DND-41 (cell line): ENCODE measurements at regions not wholly inside any gene's neighbourhood (a gene's known extent, or its start where the extent isn't known, plus 50 kb on each side); places are given as distances from the start of the nearest gene placed in this dataset.

Experiments
- ATAC-seq: fragments of 200-7000 bp; cut with Tn5 transposase; 3 replicates; pipeline ENCODE4 v1.9.1; 2021; ENCODE audit warnings: low read depth; ENCODE audit not compliant: insufficient read depth
- DNase-seq: peaks from one replicate; pipeline ENCODE4 v3.0.0-alpha.2; 2020
- H2AFZ ChIP-seq: 2 replicates; pipeline ENCODE4 v1.6.0; 2012; ENCODE audit warnings: low read depth, low read length
- H3K27ac ChIP-seq: 2 replicates; pipeline ENCODE4 v1.5.1; 2012; ENCODE audit warnings: low read length, inconsistent platforms
- H3K27me3 ChIP-seq: fragments of 200-600 bp; sonication (generic); 2 replicates; pipeline ENCODE4 v1.6.0; 2012; ENCODE audit warnings: low read length, mild to moderate bottlenecking, inconsistent platforms; ENCODE audit not compliant: insufficient read depth, poor library complexity
- H3K36me3 ChIP-seq: 2 replicates; pipeline ENCODE4 v1.5.1; 2012; ENCODE audit warnings: low read length, inconsistent platforms; ENCODE audit not compliant: insufficient read depth
- H3K4me1 ChIP-seq: 2 replicates; pipeline ENCODE4 v1.5.1; 2012; ENCODE audit warnings: mild to moderate bottlenecking, low read length; ENCODE audit not compliant: insufficient read depth
- H3K4me2 ChIP-seq: 2 replicates; pipeline ENCODE4 v1.6.0; 2012; ENCODE audit warnings: mild to moderate bottlenecking, moderate library complexity, low read length, inconsistent platforms; ENCODE audit not compliant: insufficient read depth
- H3K4me3 ChIP-seq, 2 experiments: fragments of 200-600 bp in 1 of 2; shearing (Covaris generic) in 1 of 2; 2 replicates each; pipeline ENCODE4 v1.5.1; 2012 to 2016; ENCODE audit warnings: inconsistent platforms in 2 of 2, low read length in 2 of 2, mild to moderate bottlenecking in 2 of 2, low read depth in 1 of 2, moderate library complexity in 1 of 2
- H3K79me2 ChIP-seq: 2 replicates; pipeline ENCODE4 v1.6.0; 2012; ENCODE audit warnings: low read length, inconsistent platforms; ENCODE audit not compliant: insufficient read depth
- H3K9ac ChIP-seq: 2 replicates; pipeline ENCODE4 v1.6.0; 2012; ENCODE audit warnings: low read depth, mild to moderate bottlenecking, inconsistent platforms, low read length, moderate library complexity
- H3K9me3 ChIP-seq: 2 replicates; pipeline ENCODE4 v1.5.1; 2012; ENCODE audit warnings: low read length, moderate library complexity, mild to moderate bottlenecking, inconsistent platforms; ENCODE audit not compliant: insufficient read depth, severe bottlenecking
- H4K20me1 ChIP-seq: 2 replicates; pipeline ENCODE4 v1.6.0; 2012; ENCODE audit warnings: low read length; ENCODE audit not compliant: insufficient read depth
- EZH2 ChIP-seq: IDR thresholded peaks from 3 replicates; pipeline ENCODE4 v1.6.1; 2012; ENCODE audit warnings: borderline replicate concordance, low read depth, mild to moderate bottlenecking, moderate library complexity, low read length, inconsistent platforms; ENCODE audit not compliant: severe bottlenecking
- TF ChIP-seq, protein P1 (sequence below): IDR thresholded peaks from 2 replicates; pipeline ENCODE4 v1.5.1; 2012; ENCODE audit warnings: borderline replicate concordance, low read length, moderate library complexity, mild to moderate bottlenecking; ENCODE audit not compliant: poor library complexity, severe bottlenecking; ENCODE audit errors: extremely low read depth

DNA sequence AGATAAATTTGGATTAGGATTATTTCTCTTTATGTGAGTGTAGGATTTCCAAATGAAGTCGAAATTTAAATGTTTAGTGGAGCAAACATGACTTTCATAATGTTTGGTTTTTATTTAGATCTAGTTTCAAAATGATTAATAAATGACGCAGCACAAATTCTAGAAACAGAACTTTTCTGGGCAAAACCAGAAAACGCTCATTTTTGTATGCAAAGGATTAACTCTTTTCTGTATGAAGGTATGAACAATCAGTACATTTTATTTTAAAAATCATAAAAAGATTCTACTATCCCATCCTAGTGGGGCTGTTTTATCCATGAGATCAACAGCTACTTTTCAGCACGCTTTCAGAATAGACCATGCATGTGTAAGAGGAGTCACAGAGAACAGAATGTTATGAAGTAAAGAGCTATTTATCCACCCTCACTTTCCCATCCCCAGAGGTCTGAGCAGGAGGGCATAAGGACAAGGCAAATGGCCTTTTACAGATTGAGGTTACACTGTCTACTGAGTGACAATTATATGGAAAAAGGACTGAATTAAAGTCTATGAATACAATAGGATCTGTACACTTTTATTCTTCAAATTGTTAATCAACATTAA, 270.8 kb downstream of the ZEB2 start:
- TF ChIP-seq, protein P1, sequence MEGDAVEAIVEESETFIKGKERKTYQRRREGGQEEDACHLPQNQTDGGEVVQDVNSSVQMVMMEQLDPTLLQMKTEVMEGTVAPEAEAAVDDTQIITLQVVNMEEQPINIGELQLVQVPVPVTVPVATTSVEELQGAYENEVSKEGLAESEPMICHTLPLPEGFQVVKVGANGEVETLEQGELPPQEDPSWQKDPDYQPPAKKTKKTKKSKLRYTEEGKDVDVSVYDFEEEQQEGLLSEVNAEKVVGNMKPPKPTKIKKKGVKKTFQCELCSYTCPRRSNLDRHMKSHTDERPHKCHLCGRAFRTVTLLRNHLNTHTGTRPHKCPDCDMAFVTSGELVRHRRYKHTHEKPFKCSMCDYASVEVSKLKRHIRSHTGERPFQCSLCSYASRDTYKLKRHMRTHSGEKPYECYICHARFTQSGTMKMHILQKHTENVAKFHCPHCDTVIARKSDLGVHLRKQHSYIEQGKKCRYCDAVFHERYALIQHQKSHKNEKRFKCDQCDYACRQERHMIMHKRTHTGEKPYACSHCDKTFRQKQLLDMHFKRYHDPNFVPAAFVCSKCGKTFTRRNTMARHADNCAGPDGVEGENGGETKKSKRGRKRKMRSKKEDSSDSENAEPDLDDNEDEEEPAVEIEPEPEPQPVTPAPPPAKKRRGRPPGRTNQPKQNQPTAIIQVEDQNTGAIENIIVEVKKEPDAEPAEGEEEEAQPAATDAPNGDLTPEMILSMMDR, result no peak
- no peak for TF ChIP-seq EZH2

DNA sequence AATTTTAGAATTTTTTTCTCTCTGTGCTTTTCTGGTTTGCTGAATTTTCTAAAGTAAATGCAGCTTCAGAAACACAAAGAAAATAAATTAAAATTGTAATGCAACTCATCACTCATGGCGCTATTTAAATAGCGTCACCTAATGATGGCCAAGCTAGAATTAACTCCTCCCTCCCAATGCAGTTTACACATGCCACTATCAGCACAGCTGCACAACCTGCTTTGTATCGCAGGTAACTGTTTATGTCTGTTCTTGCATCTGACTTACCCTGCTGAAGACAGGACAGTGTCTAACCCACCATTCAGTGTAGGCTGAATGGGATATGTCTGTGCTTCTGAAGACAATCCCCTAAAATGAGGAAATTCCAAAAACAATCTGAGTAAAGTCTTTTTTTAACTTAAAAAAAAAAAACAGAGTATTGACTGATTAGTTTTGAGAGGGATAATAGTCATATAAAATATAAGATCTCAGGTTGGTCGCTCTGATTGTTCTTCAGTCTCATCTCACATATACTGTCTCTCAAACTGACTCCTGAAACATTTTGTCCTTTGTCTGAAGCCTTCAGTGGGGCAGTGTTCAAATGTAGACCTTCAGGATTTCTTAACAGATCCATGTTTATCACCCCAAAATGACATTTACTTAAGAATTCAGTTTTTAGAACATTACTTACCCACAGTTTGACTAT, 271.4 kb downstream of the ZEB2 start:
- Histone ChIP-seq H3K9ac (no peak overlapping the region), H3K27me3 (no peaks in the 10 kb centered on the region), H3K4me1 (no peaks in the 10 kb centered on the region), H2AFZ (no peak overlapping the region), H3K4me3 (no peak overlapping the region), H4K20me1 (no peaks in the 10 kb centered on the region), H3K36me3 (no peaks in the 10 kb centered on the region), H3K27ac (no peak overlapping the region), H3K79me2 (no peaks in the 10 kb centered on the region), H3K4me2 (no peak overlapping the region), H3K9me3 (peaks cover 7% of the 10 kb centered on the region)
- TF ChIP-seq, protein P1, result no peak
- TF ChIP-seq EZH2, result no peak
- no peak for ATAC-seq
- no peak for DNase-seq

More for the DNA sequence above, 270.8 kb downstream of the ZEB2 start:
- Histone ChIP-seq H3K27ac (no peak overlapping the region), H3K9me3 (peaks cover 10% of the 10 kb centered on the region), H3K4me2 (no peak overlapping the region), H3K36me3 (no peaks in the 10 kb centered on the region), H3K4me1 (no peaks in the 10 kb centered on the region), H4K20me1 (no peaks in the 10 kb centered on the region), H3K79me2 (no peaks in the 10 kb centered on the region), H3K27me3 (no peaks in the 10 kb centered on the region), H3K4me3 (no peak overlapping the region), H2AFZ (no peak overlapping the region), H3K9ac (no peak overlapping the region)
- ATAC-seq (no peak), DNase-seq (no peak)

DNA sequence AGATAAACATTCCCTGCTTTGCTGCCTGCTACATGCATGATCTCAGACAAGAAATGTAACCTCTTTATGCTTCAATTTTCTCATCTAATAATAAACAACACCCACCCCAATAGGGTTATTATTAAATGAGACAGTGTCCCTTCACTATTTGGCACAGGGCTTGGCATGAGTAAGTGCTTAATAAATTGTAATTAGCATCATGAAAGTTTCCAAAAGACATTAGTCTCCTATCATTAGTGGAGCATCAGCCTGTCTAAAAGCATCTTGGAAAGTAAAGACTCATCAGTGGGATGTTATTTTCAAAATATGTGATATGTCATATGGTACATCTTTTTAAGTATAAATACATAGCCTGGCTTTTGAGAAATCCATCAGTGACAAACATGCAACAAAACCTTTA, 275.0 kb downstream of the ZEB2 start:
- TF ChIP-seq EZH2, result no peak
- TF ChIP-seq, protein P1, result no peak
- Histone ChIP-seq H3K4me3 (no peak overlapping the region), H4K20me1 (no peaks in the 10 kb centered on the region), H3K27me3 (no peaks in the 10 kb centered on the region), H3K9ac (no peak overlapping the region), H3K36me3 (no peaks in the 10 kb centered on the region), H3K4me2 (no peak overlapping the region), H2AFZ (no peak overlapping the region), H3K27ac (no peak overlapping the region), H3K4me1 (no peaks in the 10 kb centered on the region), H3K9me3 (no peaks in the 10 kb centered on the region), H3K79me2 (no peaks in the 10 kb centered on the region)
- DNase-seq (no peak), ATAC-seq (no peak)
